ENCODE measurements at regions not wholly inside any gene's neighbourhood (a gene's known extent, or its start where the extent isn't known, plus 50 kb on each side); places are given as distances from the start of the nearest gene placed in this dataset.

- no peaks in the 10 kb centered on the region for H3K27me3 Mint-ChIP-seq (ENCODE audit: low read depth)
- TF ChIP-seq RELA (CRISPR knock-in tag; IDR thresholded peaks at IDR 0.05; ENCODE audit: borderline replicate concordance) = no peak
- TF ChIP-seq ZNF138 (CRISPR knock-in tag; conservative IDR thresholded peaks at IDR 0.05) = no peak
- TF ChIP-seq TCF7 (CRISPR knock-in tag; IDR thresholded peaks at IDR 0.05; ENCODE audit: low read depth) = no peak
- no peak for TF ChIP-seq GABPB1 (CRISPR knock-in tag; IDR thresholded peaks at IDR 0.05)
- TF ChIP-seq, protein P1, sequence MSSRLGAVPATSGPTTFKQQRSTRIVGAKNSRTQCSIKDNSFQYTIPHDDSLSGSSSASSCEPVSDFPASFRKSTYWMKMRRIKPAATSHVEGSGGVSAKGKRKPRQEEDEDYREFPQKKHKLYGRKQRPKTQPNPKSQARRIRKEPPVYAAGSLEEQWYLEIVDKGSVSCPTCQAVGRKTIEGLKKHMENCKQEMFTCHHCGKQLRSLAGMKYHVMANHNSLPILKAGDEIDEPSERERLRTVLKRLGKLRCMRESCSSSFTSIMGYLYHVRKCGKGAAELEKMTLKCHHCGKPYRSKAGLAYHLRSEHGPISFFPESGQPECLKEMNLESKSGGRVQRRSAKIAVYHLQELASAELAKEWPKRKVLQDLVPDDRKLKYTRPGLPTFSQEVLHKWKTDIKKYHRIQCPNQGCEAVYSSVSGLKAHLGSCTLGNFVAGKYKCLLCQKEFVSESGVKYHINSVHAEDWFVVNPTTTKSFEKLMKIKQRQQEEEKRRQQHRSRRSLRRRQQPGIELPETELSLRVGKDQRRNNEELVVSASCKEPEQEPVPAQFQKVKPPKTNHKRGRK (CRISPR knock-in tag; IDR thresholded peaks at IDR 0.05; ENCODE audit: borderline replicate concordance) = no peak
- TF ChIP-seq, protein P2, sequence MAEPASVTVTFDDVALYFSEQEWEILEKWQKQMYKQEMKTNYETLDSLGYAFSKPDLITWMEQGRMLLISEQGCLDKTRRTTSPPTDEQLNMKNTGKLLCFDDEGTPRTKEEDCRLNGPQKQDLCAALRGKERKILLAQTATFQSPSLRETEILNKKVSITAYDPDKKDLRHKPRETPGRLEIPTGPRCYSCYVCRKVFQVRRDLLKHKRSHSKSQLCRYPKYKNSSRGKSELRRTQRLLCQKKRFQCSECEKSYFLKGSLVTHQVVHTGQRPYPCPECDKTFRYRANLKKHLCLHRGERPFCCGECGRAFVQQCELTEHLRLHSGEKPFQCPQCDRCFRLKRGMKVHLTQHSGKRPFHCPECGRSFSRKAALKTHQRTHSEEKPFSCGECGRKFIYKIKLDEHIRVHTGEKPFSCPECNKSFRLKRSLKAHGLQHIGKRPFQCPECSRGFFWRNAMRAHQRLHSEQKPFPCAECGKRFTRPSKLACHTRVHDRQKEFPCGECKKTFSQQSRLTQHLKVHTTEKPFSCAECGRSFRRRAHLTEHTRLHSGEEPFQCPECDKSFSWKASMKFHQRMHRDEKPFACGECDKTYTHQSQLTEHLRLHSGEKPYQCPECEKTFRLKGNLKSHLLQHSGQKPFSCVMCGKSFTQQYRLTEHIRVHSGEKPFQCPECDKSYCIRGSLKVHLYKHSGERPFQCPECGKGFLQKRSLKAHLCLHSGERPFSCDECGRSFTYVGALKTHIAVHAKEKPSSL (CRISPR knock-in tag; conservative IDR thresholded peaks at IDR 0.05) = no peak
- TF ChIP-seq FOXJ3 (CRISPR knock-in tag; IDR thresholded peaks at IDR 0.05; ENCODE audit: borderline replicate concordance) = no peak
- TF ChIP-seq ZNF219 (CRISPR knock-in tag; IDR thresholded peaks at IDR 0.05; ENCODE audit: borderline replicate concordance) = no peak
- TF ChIP-seq ATF1 (CRISPR knock-in tag; IDR thresholded peaks at IDR 0.05) = no peak
- no peak for TF ChIP-seq ZNF671 (CRISPR knock-in tag; IDR thresholded peaks at IDR 0.05)
- TF ChIP-seq ZNF281 (CRISPR knock-in tag; IDR thresholded peaks at IDR 0.05) = no peak
- TF ChIP-seq NFYB (CRISPR knock-in tag; conservative IDR thresholded peaks at IDR 0.05; ENCODE audit: low read depth) = no peak
- TF ChIP-seq RORB (CRISPR knock-in tag; IDR thresholded peaks at IDR 0.05) = no peak
- TF ChIP-seq CBFB (CRISPR knock-in tag; IDR thresholded peaks at IDR 0.05; ENCODE audit: low read depth) = no peak
- TF ChIP-seq USF2 (CRISPR knock-in tag; IDR thresholded peaks at IDR 0.05) = no peak
- TF ChIP-seq FOXK1 (CRISPR knock-in tag; IDR thresholded peaks at IDR 0.05) = no peak
- TF ChIP-seq, protein P3, sequence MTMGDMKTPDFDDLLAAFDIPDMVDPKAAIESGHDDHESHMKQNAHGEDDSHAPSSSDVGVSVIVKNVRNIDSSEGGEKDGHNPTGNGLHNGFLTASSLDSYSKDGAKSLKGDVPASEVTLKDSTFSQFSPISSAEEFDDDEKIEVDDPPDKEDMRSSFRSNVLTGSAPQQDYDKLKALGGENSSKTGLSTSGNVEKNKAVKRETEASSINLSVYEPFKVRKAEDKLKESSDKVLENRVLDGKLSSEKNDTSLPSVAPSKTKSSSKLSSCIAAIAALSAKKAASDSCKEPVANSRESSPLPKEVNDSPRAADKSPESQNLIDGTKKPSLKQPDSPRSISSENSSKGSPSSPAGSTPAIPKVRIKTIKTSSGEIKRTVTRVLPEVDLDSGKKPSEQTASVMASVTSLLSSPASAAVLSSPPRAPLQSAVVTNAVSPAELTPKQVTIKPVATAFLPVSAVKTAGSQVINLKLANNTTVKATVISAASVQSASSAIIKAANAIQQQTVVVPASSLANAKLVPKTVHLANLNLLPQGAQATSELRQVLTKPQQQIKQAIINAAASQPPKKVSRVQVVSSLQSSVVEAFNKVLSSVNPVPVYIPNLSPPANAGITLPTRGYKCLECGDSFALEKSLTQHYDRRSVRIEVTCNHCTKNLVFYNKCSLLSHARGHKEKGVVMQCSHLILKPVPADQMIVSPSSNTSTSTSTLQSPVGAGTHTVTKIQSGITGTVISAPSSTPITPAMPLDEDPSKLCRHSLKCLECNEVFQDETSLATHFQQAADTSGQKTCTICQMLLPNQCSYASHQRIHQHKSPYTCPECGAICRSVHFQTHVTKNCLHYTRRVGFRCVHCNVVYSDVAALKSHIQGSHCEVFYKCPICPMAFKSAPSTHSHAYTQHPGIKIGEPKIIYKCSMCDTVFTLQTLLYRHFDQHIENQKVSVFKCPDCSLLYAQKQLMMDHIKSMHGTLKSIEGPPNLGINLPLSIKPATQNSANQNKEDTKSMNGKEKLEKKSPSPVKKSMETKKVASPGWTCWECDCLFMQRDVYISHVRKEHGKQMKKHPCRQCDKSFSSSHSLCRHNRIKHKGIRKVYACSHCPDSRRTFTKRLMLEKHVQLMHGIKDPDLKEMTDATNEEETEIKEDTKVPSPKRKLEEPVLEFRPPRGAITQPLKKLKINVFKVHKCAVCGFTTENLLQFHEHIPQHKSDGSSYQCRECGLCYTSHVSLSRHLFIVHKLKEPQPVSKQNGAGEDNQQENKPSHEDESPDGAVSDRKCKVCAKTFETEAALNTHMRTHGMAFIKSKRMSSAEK (CRISPR knock-in tag; IDR thresholded peaks at IDR 0.05; ENCODE audit: borderline replicate concordance) = no peak
- TF ChIP-seq, protein P4, sequence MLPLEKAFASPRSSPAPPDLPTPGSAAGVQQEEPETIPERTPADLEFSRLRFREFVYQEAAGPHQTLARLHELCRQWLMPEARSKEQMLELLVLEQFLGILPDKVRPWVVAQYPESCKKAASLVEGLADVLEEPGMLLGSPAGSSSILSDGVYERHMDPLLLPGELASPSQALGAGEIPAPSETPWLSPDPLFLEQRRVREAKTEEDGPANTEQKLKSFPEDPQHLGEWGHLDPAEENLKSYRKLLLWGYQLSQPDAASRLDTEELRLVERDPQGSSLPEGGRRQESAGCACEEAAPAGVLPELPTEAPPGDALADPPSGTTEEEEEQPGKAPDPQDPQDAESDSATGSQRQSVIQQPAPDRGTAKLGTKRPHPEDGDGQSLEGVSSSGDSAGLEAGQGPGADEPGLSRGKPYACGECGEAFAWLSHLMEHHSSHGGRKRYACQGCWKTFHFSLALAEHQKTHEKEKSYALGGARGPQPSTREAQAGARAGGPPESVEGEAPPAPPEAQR (CRISPR knock-in tag; IDR thresholded peaks at IDR 0.05) = no peak
- peaks cover 23% of the 10 kb centered on the region for H3K36me3 Mint-ChIP-seq
- no peak overlapping the region for H3K27ac Mint-ChIP-seq
- peaks cover 39% of the 10 kb centered on the region for H3K9me3 Mint-ChIP-seq
- no peak overlapping the region for H3K4me3 Mint-ChIP-seq
- ChIA-PET CTCF (no interaction called here), POLR2A (no interaction called here)
- ATAC-seq (no peak), DNase-seq (ENCODE audit: low spot score) (no peak)
- peaks cover 5% of the 10 kb centered on the region for H3K4me1 Mint-ChIP-seq
Observed at GRCh38 chr14:97336179-97336578, 539.0 kb downstream of the VRK1 start.

Measured in WTC11 (cell line).